HCT116 (cell line): ENCODE measurements at regions not wholly inside any gene's neighbourhood (a gene's known extent, or its start where the extent isn't known, plus 50 kb on each side); places are given as distances from the start of the nearest gene placed in this dataset.

ENCODE experiments used
- ATAC-seq: fragments of 200-7000 bp; cut with Tn5 transposase; 2 replicates; pipeline ENCODE4 v1.9.1; 2020; ENCODE audit warnings: mild to moderate bottlenecking, moderate library complexity
- BruUV-seq: library from RNA; stranded (reverse); fragments of 400-500 nt; replicated peaks from 2 replicates; lab custom pipeline; 2021; lab: Mats Ljungman, UMichigan
- CTCF ChIA-PET: fragments of 300-600 bp; sonication (Branson Sonifier 250); formaldehyde crosslinking; loops from one replicate; lab custom pipeline; 2021; ENCODE audit warnings: antibody characterized with exemption; lab: Charles Lee
- POLR2A ChIA-PET: fragments of 300-600, 350-600 bp; sonication (Branson Sonifier 250); formaldehyde crosslinking; loops from one replicate; lab custom pipeline; 2021; ENCODE audit warnings: antibody characterized with exemption; lab: Charles Lee
- RAD21 ChIA-PET, 2 experiments: fragments of 300-600 bp; sonication (Branson Sonifier 250); formaldehyde crosslinking; loops; one replicate each; lab custom pipeline; 2023; ENCODE audit warnings: low total read pairs in 2 of 2; ENCODE audit not compliant: uncharacterized antibody in 2 of 2, unreplicated experiment in 2 of 2, low non-redundant PET in 1 of 2; lab: Charles Lee
- DNase-seq: peaks from one replicate; pipeline ENCODE4 v3.0.0-alpha.2; 2010; ENCODE audit warnings: low read depth, low spot score
- H2AFZ ChIP-seq: fragments of 200-600 bp; shearing (Covaris generic), sonication (generic); 2 replicates; pipeline ENCODE4 v1.6.1; 2017; ENCODE audit warnings: low read depth, mixed run types, mixed read lengths, antibody characterized with exemption, low read length; ENCODE audit not compliant: poor library complexity, severe bottlenecking
- H3K27ac ChIP-seq: 2 replicates; pipeline ENCODE4 v1.5.1; 2012; ENCODE audit warnings: low read depth, low read length
- H3K27me3 ChIP-seq: fragments of 200-600 bp; sonication (generic); 2 replicates; pipeline ENCODE4 v1.6.1; 2016; ENCODE audit warnings: mixed run types, low read length, mixed read lengths; ENCODE audit not compliant: insufficient read depth
- H3K36me3 ChIP-seq, 2 experiments: fragments of 200-500 bp in 1 of 2; fragments of 200-600 bp in 1 of 2; sonication (Bioruptor generic) in 1 of 2; sonication (generic) in 1 of 2; 2 replicates each; pipeline versions ENCODE4 v1.5.1 to v1.6.1; 2014 to 2016; ENCODE audit warnings: low read length in 2 of 2, inconsistent platforms in 1 of 2, mixed read lengths in 1 of 2, mixed run types in 1 of 2; ENCODE audit not compliant: insufficient read depth in 2 of 2, control insufficient read depth in 1 of 2
- H3K4me1 ChIP-seq, 2 experiments: fragments of 200-600 bp in 1 of 2; sonication (generic) in 1 of 2; 2 replicates each; pipeline versions ENCODE4 v1.5.1 to v1.6.1; 2012 to 2017; ENCODE audit warnings: low read length in 2 of 2, inconsistent platforms in 1 of 2, mild to moderate bottlenecking in 1 of 2, mixed read lengths in 1 of 2, mixed run types in 1 of 2, moderate library complexity in 1 of 2; ENCODE audit not compliant: insufficient read depth in 2 of 2, control insufficient read depth in 1 of 2
- H3K4me2 ChIP-seq: fragments of 200-600 bp; sonication (generic); 2 replicates; pipeline ENCODE4 v1.6.1; 2017; ENCODE audit warnings: mixed run types, low read length, mixed read lengths
- H3K4me3 ChIP-seq, 2 experiments: fragments of 200-600 bp in 1 of 2; sonication (generic) in 1 of 2; replicated peaks in 1 of 2; 2 replicates each; pipeline ENCODE4 v1.5.1; 2011 to 2016; ENCODE audit warnings: low read length in 2 of 2, control low read depth in 1 of 2, low read depth in 1 of 2, mild to moderate bottlenecking in 1 of 2, mixed read lengths in 1 of 2, mixed run types in 1 of 2
- H3K79me2 ChIP-seq: fragments of 200-600 bp; sonication (generic); 2 replicates; pipeline ENCODE4 v1.6.1; 2017; ENCODE audit warnings: mild to moderate bottlenecking, mixed run types, low read length, moderate library complexity, mixed read lengths; ENCODE audit not compliant: insufficient read depth
- H3K9ac ChIP-seq: fragments of 200-600 bp; sonication (generic); 2 replicates; pipeline ENCODE4 v1.6.1; 2016; ENCODE audit warnings: low read length, mixed read lengths
- H3K9me2 ChIP-seq: fragments of 200-600 bp; sonication (generic), shearing (Covaris generic); 2 replicates; pipeline ENCODE4 v1.6.1; 2017; ENCODE audit warnings: mixed run types, mild to moderate bottlenecking, moderate library complexity; ENCODE audit not compliant: insufficient read depth
- H3K9me3 ChIP-seq, 2 experiments: fragments of 200-500 bp in 1 of 2; fragments of 200-600 bp in 1 of 2; sonication (Bioruptor generic) in 1 of 2; sonication (generic) in 1 of 2; 2 replicates each; pipeline ENCODE4 v1.6.1; 2014 to 2017; ENCODE audit warnings: low read length in 2 of 2, mixed read lengths in 2 of 2, inconsistent platforms in 1 of 2, low read depth in 1 of 2, mild to moderate bottlenecking in 1 of 2, mixed run types in 1 of 2, moderate library complexity in 1 of 2; ENCODE audit not compliant: control insufficient read depth in 1 of 2, insufficient read depth in 1 of 2
- H4K20me1 ChIP-seq: fragments of 200-600 bp; sonication (generic), shearing (Covaris generic); 2 replicates; pipeline ENCODE4 v1.6.1; 2017; ENCODE audit warnings: mixed run types, mild to moderate bottlenecking, moderate library complexity; ENCODE audit not compliant: insufficient read depth
- CBX3 ChIP-seq: IDR thresholded peaks from 2 replicates; pipeline ENCODE4 v1.6.1; 2012; ENCODE audit warnings: low read depth
- CEBPB ChIP-seq: IDR thresholded peaks from 2 replicates; pipeline ENCODE4 v1.6.1; 2012; ENCODE audit warnings: low read depth
- ELF1 ChIP-seq: IDR thresholded peaks from 2 replicates; pipeline ENCODE4 v1.6.1; 2012; ENCODE audit warnings: low read depth, borderline replicate concordance
- EZH2 ChIP-seq: fragments of 200-600 bp; sonication (generic); IDR thresholded peaks from 2 replicates; pipeline ENCODE4 v1.6.1; 2017; ENCODE audit warnings: antibody characterized with exemption, mixed run types
- EZH2phosphoT487 ChIP-seq: fragments of 200-600 bp; IDR thresholded peaks from 2 replicates; pipeline ENCODE4 v1.6.1; 2018; ENCODE audit warnings: antibody characterized with exemption, borderline replicate concordance
- POLR2A ChIP-seq: IDR thresholded peaks from 2 replicates; pipeline ENCODE4 v1.7.0; 2011; ENCODE audit warnings: borderline replicate concordance; ENCODE audit not compliant: insufficient read depth, insufficient read length; ENCODE audit errors: extremely low read depth
- RAD21 ChIP-seq: IDR thresholded peaks from 2 replicates; pipeline ENCODE4 v1.6.1; 2012; ENCODE audit warnings: low read depth, mild to moderate bottlenecking
- SIN3A ChIP-seq: IDR thresholded peaks from 2 replicates; pipeline ENCODE4 v1.6.1; 2012; ENCODE audit warnings: low read depth
- SRF ChIP-seq: IDR thresholded peaks from 2 replicates; pipeline ENCODE4 v1.6.1; 2012; ENCODE audit warnings: low read depth
- ZFX ChIP-seq: fragments of 450-650 bp; IDR thresholded peaks from 2 replicates; pipeline ENCODE4 v1.6.1; 2017
- intact Hi-C: fragments of 100-400 bp; cut with micrococcal nuclease; formaldehyde crosslinking; loops from 2 replicates; pipeline ENCODE4 v1.10.0; 2022
- TF ChIP-seq, protein P1 (sequence below): IDR thresholded peaks from 2 replicates; pipeline ENCODE4 v1.6.1; 2012
- TF ChIP-seq, protein P2 (sequence below), 3 experiments: fragments of 200-600 bp in 1 of 3; sonication (generic) in 1 of 3; IDR thresholded peaks in 2 of 3; conservative IDR thresholded peaks in 1 of 3; 2 replicates each; pipeline ENCODE4 v1.5.1; 2012 to 2017; ENCODE audit warnings: low read depth in 2 of 3, low read length in 2 of 3, antibody characterized with exemption in 1 of 3, borderline replicate concordance in 1 of 3, control low read depth in 1 of 3, mild to moderate bottlenecking in 1 of 3, mixed read lengths in 1 of 3, mixed run types in 1 of 3, moderate library complexity in 1 of 3; ENCODE audit not compliant: insufficient read depth in 1 of 3

- POLR2A ChIA-PET, result no interaction called here
- Histone ChIP-seq H3K27ac (no peak overlapping the region), H3K27me3 (no peaks in the 10 kb centered on the region), H3K36me3 (no peaks in the 10 kb centered on the region), H3K9ac (no peak overlapping the region), H4K20me1 (no peaks in the 10 kb centered on the region), H3K4me2 (no peak overlapping the region), H2AFZ (no peak overlapping the region), H3K79me2 (no peaks in the 10 kb centered on the region), H3K9me3 (no peaks in the 10 kb centered on the region), H3K9me2 (no peaks in the 10 kb centered on the region), H3K4me1 (no peaks in the 10 kb centered on the region), H3K4me3 (no peak overlapping the region)
- CTCF ChIA-PET, result no interaction called here
- DNase-seq, result no peak
- RAD21 ChIA-PET, result no interaction called here
- TF ChIP-seq POLR2A (no peak), ZFX (no peak), ELF1 (no peak), SIN3A (no peak), EZH2 (no peak), SRF (no peak), RAD21 (no peak), CEBPB (no peak), EZH2phosphoT487 (no peak)
- TF ChIP-seq, protein P1, sequence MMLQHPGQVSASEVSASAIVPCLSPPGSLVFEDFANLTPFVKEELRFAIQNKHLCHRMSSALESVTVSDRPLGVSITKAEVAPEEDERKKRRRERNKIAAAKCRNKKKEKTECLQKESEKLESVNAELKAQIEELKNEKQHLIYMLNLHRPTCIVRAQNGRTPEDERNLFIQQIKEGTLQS, result no peak
- no peak for ATAC-seq
- no TSS peak for BruUV-seq
- intact Hi-C loops, result no loop called here
These were observed 291.9 kb upstream of the SGK1 start for GRCh38 chr6:134609716-134610261.

DNA sequence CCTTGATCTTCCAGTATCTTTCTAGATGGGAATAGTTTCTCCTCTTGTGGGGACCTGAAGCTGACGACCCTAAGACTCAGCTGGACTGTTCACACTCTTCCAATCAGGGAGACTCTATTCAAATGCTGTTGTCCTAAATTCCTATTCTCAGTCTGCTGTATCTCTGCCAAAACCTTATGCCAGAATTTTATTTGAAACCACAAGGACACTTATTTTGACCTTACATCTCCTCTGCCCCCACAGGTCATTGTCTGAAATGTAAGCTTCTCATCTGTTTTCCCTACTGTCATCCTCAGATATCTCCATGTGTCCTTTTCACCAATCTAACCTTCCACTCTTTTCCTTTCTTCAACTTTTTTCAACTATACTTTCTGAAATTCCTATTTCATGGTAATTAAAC, 289.5 kb upstream of the SGK1 start:
- RAD21 ChIA-PET, result no interaction called here
- POLR2A ChIA-PET, result no interaction called here
- no peak for DNase-seq
- TF ChIP-seq, protein P2, sequence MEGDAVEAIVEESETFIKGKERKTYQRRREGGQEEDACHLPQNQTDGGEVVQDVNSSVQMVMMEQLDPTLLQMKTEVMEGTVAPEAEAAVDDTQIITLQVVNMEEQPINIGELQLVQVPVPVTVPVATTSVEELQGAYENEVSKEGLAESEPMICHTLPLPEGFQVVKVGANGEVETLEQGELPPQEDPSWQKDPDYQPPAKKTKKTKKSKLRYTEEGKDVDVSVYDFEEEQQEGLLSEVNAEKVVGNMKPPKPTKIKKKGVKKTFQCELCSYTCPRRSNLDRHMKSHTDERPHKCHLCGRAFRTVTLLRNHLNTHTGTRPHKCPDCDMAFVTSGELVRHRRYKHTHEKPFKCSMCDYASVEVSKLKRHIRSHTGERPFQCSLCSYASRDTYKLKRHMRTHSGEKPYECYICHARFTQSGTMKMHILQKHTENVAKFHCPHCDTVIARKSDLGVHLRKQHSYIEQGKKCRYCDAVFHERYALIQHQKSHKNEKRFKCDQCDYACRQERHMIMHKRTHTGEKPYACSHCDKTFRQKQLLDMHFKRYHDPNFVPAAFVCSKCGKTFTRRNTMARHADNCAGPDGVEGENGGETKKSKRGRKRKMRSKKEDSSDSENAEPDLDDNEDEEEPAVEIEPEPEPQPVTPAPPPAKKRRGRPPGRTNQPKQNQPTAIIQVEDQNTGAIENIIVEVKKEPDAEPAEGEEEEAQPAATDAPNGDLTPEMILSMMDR (IDR thresholded peaks at IDR 0.05 in 2 of 3, conservative IDR thresholded peaks at IDR 0.05 in 1 of 3; ENCODE audit: borderline replicate concordance in 1 of 3, insufficient read depth in 1 of 3, low read depth in 2 of 3, low read length in 2 of 3), result no peak
- no peak for TF ChIP-seq SIN3A
- TF ChIP-seq CBX3, result no peak
- Histone ChIP-seq H3K9me3 (no peaks in the 10 kb centered on the region; a peak in 1 of 4 replicates), H2AFZ (no peak overlapping the region), H3K79me2 (no peaks in the 10 kb centered on the region), H3K9ac (no peak overlapping the region), H3K4me1 (no peaks in the 10 kb centered on the region), H3K27me3 (no peaks in the 10 kb centered on the region), H3K36me3 (no peaks in the 10 kb centered on the region), H3K27ac (no peak overlapping the region), H3K4me3 (no peak overlapping the region), H3K9me2 (no peaks in the 10 kb centered on the region), H4K20me1 (no peaks in the 10 kb centered on the region), H3K4me2 (no peak overlapping the region)
- CTCF ChIA-PET, result no interaction called here
- BruUV-seq, result no TSS peak
- no peak for ATAC-seq
- intact Hi-C loops, result no loop called here
